MM.1S (cell line): ENCODE measurements at regions not wholly inside any gene's neighbourhood (a gene's known extent, or its start where the extent isn't known, plus 50 kb on each side); places are given as distances from the start of the nearest gene placed in this dataset.

ENCODE experiments used
- CTCF ChIP-seq: fragments of 300-600 bp; sonication (generic); IDR thresholded peaks from 2 replicates; pipeline ENCODE4 v1.5.1; 2016; ENCODE audit warnings: antibody characterized with exemption, low read length, mixed read lengths
- EZH2 ChIP-seq: fragments of 300-600 bp; sonication (generic); optimal IDR thresholded peaks from 2 replicates; pipeline ENCODE3; 2017; ENCODE audit warnings: low read depth, mild to moderate bottlenecking, antibody characterized with exemption, low read length, mixed read lengths

- TF ChIP-seq CTCF: no peak
- TF ChIP-seq EZH2: no peak
These were observed 216.4 kb upstream of the NECTIN3 start for GRCh38 chr3:110855207-110855606.
